HepG2 (cell line): ENCODE measurements at regions not wholly inside any gene's neighbourhood (a gene's known extent, or its start where the extent isn't known, plus 50 kb on each side); places are given as distances from the start of the nearest gene placed in this dataset.

Experiments used
- ATAC-seq: fragments of 200-7000 bp; cut with Tn5 transposase; 3 replicates; pipeline ENCODE4 v1.9.1; 2020; ENCODE audit warnings: mild to moderate bottlenecking, moderate library complexity
- BruUV-seq: library from RNA; stranded (reverse); fragments of 400-500 nt; replicated peaks from 2 replicates; lab custom pipeline; 2021; lab: Mats Ljungman, UMichigan
- CTCF ChIA-PET: fragments of 300-600 bp; formaldehyde crosslinking; extraction: SDS; loops from one replicate; lab custom pipeline; 2021; ENCODE audit warnings: low total read pairs, inconsistent platforms, low intra/inter-chr PET ratio; lab: Yijun Ruan, JAX
- POLR2A ChIA-PET: fragments of 350-600 bp; sonication (Branson Sonifier 250); formaldehyde crosslinking; loops from one replicate; lab custom pipeline; 2020; ENCODE audit warnings: antibody characterized with exemption, inconsistent platforms; lab: Yijun Ruan, JAX
- DNase-seq: peaks from one replicate; pipeline ENCODE4 v3.0.0-alpha.2; 2015; ENCODE audit warnings: low spot score
- FAIRE-seq: peaks from 3 replicates; lab custom pipeline; 2011; peaks lifted over from hg19 to GRCh38; lab: Jason Lieb, UNC
- H2AFZ ChIP-seq: one replicate; pipeline ENCODE4 v1.6.1; 2011; ENCODE audit warnings: low read length, inconsistent platforms
- H3K27ac ChIP-seq: fragments of 300-600 bp; 3 replicates; pipeline ENCODE4 v1.8.0; 2011; ENCODE audit warnings: mixed run types, mild to moderate bottlenecking, mixed read lengths, low read length, inconsistent platforms; ENCODE audit not compliant: insufficient read depth; ENCODE audit errors: extremely low read length
- H3K27me3 ChIP-seq, 2 experiments: fragments of 200-600 bp in 1 of 2; 2 replicates in 1 of 2; 3 replicates in 1 of 2; pipeline versions ENCODE4 v1.6.0 to v1.8.0; 2011; ENCODE audit warnings: low read length in 2 of 2, mild to moderate bottlenecking in 2 of 2, moderate library complexity in 2 of 2, inconsistent platforms in 1 of 2; ENCODE audit not compliant: insufficient read depth in 2 of 2, control insufficient read depth in 1 of 2
- H3K36me3 ChIP-seq, 2 experiments: fragments of 200-600 bp in 1 of 2; replicated peaks in 1 of 2; 2 replicates in 1 of 2; 3 replicates in 1 of 2; pipeline versions ENCODE4 v1.5.1 to v1.8.0; 2011; ENCODE audit warnings: low read length in 2 of 2, inconsistent platforms in 1 of 2; ENCODE audit not compliant: insufficient read depth in 2 of 2, control insufficient read depth in 1 of 2
- H3K4me1 ChIP-seq: 2 replicates; pipeline ENCODE4 v1.5.1; 2012; ENCODE audit warnings: low read length, inconsistent platforms; ENCODE audit not compliant: insufficient read depth
- H3K4me2 ChIP-seq: 2 replicates; pipeline ENCODE4 v1.6.0; 2011; ENCODE audit warnings: low read depth, low read length, inconsistent platforms
- H3K4me3 ChIP-seq, 3 experiments: fragments of 200-600 bp in 1 of 3; sonication (generic), shearing (Covaris generic) in 1 of 3; replicated peaks in 1 of 3; 2 replicates each; pipeline ENCODE4 v1.5.1; 2011 to 2016; ENCODE audit warnings: low read length in 3 of 3, inconsistent platforms in 2 of 3, low read depth in 2 of 3, mild to moderate bottlenecking in 2 of 3, control low read depth in 1 of 3, mixed read lengths in 1 of 3; ENCODE audit not compliant: insufficient read depth in 1 of 3
- H3K79me2 ChIP-seq: one replicate; pipeline ENCODE4 v1.6.1; 2011; ENCODE audit warnings: low read length, inconsistent platforms; ENCODE audit not compliant: insufficient read depth
- H3K9ac ChIP-seq: 2 replicates; pipeline ENCODE4 v1.6.0; 2011; ENCODE audit warnings: mild to moderate bottlenecking, low read depth, low read length, inconsistent platforms; ENCODE audit not compliant: insufficient read depth
- H3K9me3 ChIP-seq: 2 replicates; pipeline ENCODE4 v1.5.1; 2012; ENCODE audit warnings: mild to moderate bottlenecking, low read length
- H4K20me1 ChIP-seq: 2 replicates; pipeline ENCODE4 v1.6.0; 2011; ENCODE audit warnings: inconsistent platforms, mild to moderate bottlenecking, low read length, moderate library complexity; ENCODE audit not compliant: insufficient read depth
- CEBPG ChIP-seq: IDR thresholded peaks from 2 replicates; pipeline ENCODE4 v1.6.1; 2016
- ERF ChIP-seq: IDR thresholded peaks from 2 replicates; pipeline ENCODE4 v1.6.1; 2018; ENCODE audit warnings: missing biosample characterization, missing genetic modification reagents
- HDAC2 ChIP-seq: sonication (generic); formaldehyde crosslinking; IDR thresholded peaks from 2 replicates; pipeline ENCODE4 v1.4.0; 2020; ENCODE audit warnings: missing genetic modification reagents
- KDM1A ChIP-seq: IDR thresholded peaks from 2 replicates; pipeline ENCODE4 v1.6.1; 2016; ENCODE audit warnings: missing compliant biosample characterization
- MAFG ChIP-seq: sonication (generic); formaldehyde crosslinking; IDR thresholded peaks from 2 replicates; pipeline ENCODE4 v1.5.1; 2020; ENCODE audit warnings: mild to moderate bottlenecking, missing genetic modification reagents
- NCOA2 ChIP-seq: sonication (generic); formaldehyde crosslinking; IDR thresholded peaks from 2 replicates; pipeline ENCODE4 v1.8.0; 2022; ENCODE audit warnings: inconsistent platforms
- NFE2L2 ChIP-seq: fragments of 150-350 bp; IDR thresholded peaks from 2 replicates; pipeline ENCODE4 v1.6.1; 2014; ENCODE audit warnings: low read length
- RFX1 ChIP-seq: fragments of 450-650 bp; IDR thresholded peaks from 2 replicates; pipeline ENCODE4 v1.6.1; 2017
- SIN3A ChIP-seq: IDR thresholded peaks from 2 replicates; pipeline ENCODE4 v1.6.1; 2011; ENCODE audit warnings: low read depth, mild to moderate bottlenecking, control low read depth, low read length, borderline replicate concordance
- TBL1XR1 ChIP-seq: fragments of 150-350 bp; IDR thresholded peaks from 2 replicates; pipeline ENCODE4 v1.6.1; 2014; ENCODE audit warnings: borderline replicate concordance, low read length; ENCODE audit not compliant: partially characterized antibody
- TSC22D2 ChIP-seq: sonication (generic); formaldehyde crosslinking; IDR thresholded peaks from 2 replicates; pipeline ENCODE4 v1.5.1; 2020; ENCODE audit warnings: missing genetic modification reagents, mild to moderate bottlenecking, borderline replicate concordance
- WIZ ChIP-seq: sonication (generic); formaldehyde crosslinking; IDR thresholded peaks from 2 replicates; pipeline ENCODE4 v1.5.1; 2020; ENCODE audit warnings: mild to moderate bottlenecking, missing genetic modification reagents
- XBP1 ChIP-seq: sonication (generic); formaldehyde crosslinking; IDR thresholded peaks from 2 replicates; pipeline ENCODE4 v1.5.0; 2020; ENCODE audit warnings: missing genetic modification reagents
- YEATS4 ChIP-seq: sonication (generic); formaldehyde crosslinking; IDR thresholded peaks from 2 replicates; pipeline ENCODE4 v1.4.0; 2020; ENCODE audit warnings: missing genetic modification reagents, borderline replicate concordance
- ZNF354B ChIP-seq: sonication (generic); formaldehyde crosslinking; IDR thresholded peaks from 2 replicates; pipeline ENCODE4 v1.8.0; 2022; ENCODE audit warnings: mild to moderate bottlenecking, missing genetic modification reagents
- ZNF558 ChIP-seq: sonication (generic); formaldehyde crosslinking; IDR thresholded peaks from 2 replicates; pipeline ENCODE4 v1.9.0; 2022; ENCODE audit warnings: mild to moderate bottlenecking, missing genetic modification reagents, borderline replicate concordance
- ZNF570 ChIP-seq: sonication (generic); formaldehyde crosslinking; IDR thresholded peaks from 2 replicates; pipeline ENCODE4 v1.4.0; 2020; ENCODE audit warnings: mild to moderate bottlenecking, missing genetic modification reagents, borderline replicate concordance
- WGBS: methylation state at CpG from one replicate; pipeline ENCODE4 v1.1.6; 2017; ENCODE audit warnings: low lambda C conversion rate; 5-methylcytosine and 5-hydroxymethylcytosine counted together
- in situ Hi-C: cut with HindIII; loops from 2 replicates; pipeline ENCODE4 v1.10.0; 2017; ENCODE audit warnings: low pct_unique_long_range_greater_than_20kb; ENCODE audit not compliant: extremely low pct_ligation_motif_present
- intact Hi-C: fragments of 100-400 bp; cut with micrococcal nuclease; formaldehyde crosslinking; loops from one replicate; pipeline ENCODE4 v1.10.0; 2022; ENCODE audit not compliant: unreplicated experiment
- TF ChIP-seq, protein P1 (sequence below): IDR thresholded peaks from 2 replicates; pipeline ENCODE4 v1.6.1; 2016; ENCODE audit warnings: missing compliant biosample characterization, missing genetic modification reagents, borderline replicate concordance
- TF ChIP-seq, protein P2 (sequence below): sonication (generic); formaldehyde crosslinking; IDR thresholded peaks from 2 replicates; pipeline ENCODE4 v1.4.0; 2020; ENCODE audit warnings: mild to moderate bottlenecking, missing genetic modification reagents, borderline replicate concordance
- TF ChIP-seq, protein P3 (sequence below): sonication (generic); formaldehyde crosslinking; IDR thresholded peaks from 2 replicates; pipeline ENCODE4 v1.5.1; 2020; ENCODE audit warnings: mild to moderate bottlenecking, missing genetic modification reagents, moderate library complexity

DNA sequence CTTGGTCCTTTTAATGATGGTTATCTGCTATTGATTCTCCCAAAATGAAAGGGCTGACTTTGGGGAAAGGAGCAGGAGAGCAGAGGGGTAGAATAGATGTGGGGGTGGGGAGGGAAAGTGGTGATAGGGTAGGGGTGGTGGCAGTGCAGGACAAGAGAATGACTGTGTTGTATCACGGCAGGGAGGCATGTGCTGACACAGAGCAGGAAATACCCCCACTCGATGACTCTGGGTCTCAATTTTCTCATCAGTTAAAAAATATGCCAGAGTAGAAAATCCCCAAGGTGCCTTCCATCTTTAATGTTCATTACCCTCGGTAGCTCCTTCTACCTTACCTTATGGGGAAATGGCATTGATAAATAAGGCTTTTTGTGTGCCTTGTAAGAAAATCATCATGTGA lies 79.0 kb upstream of the ATXN1 start:
- H3K27me3 ChIP-seq = peaks cover 0 to 3% of the 10 kb centered on the region in 2 experiments; a peak in 1 of 5 replicates
- H3K9me3 ChIP-seq = no peaks in the 10 kb centered on the region
- no peaks in the 10 kb centered on the region for H3K36me3 ChIP-seq
- H2AFZ ChIP-seq = no peak overlapping the region
- no peak overlapping the region for H3K4me3 ChIP-seq
- no peaks in the 10 kb centered on the region for H3K79me2 ChIP-seq
- ChIA-PET CTCF (no interaction called here), POLR2A (no interaction called here)
- 14% methylated on average over 3 of the region's 3 CpGs for WGBS
- H4K20me1 ChIP-seq = no peaks in the 10 kb centered on the region
- intact Hi-C loops = no loop called here
- H3K27ac ChIP-seq = no peak overlapping the region
- TF ChIP-seq NCOA2 (CRISPR knock-in tag) (no peak), XBP1 (CRISPR knock-in tag) (no peak), HDAC2 (no peak), KDM1A (CRISPR knock-in tag) (no peak), ERF (no peak), WIZ (no peak), ZNF570 (CRISPR knock-in tag) (no peak), TSC22D2 (CRISPR knock-in tag) (no peak), ZNF558 (CRISPR knock-in tag) (no peak), ZNF354B (CRISPR knock-in tag) (no peak), YEATS4 (CRISPR knock-in tag) (no peak), CEBPG (no peak), RFX1 (no peak), TBL1XR1 (no peak), NFE2L2 (no peak), MAFG (CRISPR knock-in tag) (no peak), SIN3A (no peak)
- TF ChIP-seq, protein P1, sequence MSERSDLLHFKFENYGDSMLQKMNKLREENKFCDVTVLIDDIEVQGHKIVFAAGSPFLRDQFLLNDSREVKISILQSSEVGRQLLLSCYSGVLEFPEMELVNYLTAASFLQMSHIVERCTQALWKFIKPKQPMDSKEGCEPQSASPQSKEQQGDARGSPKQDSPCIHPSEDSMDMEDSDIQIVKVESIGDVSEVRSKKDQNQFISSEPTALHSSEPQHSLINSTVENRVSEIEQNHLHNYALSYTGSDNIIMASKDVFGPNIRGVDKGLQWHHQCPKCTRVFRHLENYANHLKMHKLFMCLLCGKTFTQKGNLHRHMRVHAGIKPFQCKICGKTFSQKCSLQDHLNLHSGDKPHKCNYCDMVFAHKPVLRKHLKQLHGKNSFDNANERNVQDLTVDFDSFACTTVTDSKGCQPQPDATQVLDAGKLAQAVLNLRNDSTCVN = no peak
- TF ChIP-seq, protein P2, sequence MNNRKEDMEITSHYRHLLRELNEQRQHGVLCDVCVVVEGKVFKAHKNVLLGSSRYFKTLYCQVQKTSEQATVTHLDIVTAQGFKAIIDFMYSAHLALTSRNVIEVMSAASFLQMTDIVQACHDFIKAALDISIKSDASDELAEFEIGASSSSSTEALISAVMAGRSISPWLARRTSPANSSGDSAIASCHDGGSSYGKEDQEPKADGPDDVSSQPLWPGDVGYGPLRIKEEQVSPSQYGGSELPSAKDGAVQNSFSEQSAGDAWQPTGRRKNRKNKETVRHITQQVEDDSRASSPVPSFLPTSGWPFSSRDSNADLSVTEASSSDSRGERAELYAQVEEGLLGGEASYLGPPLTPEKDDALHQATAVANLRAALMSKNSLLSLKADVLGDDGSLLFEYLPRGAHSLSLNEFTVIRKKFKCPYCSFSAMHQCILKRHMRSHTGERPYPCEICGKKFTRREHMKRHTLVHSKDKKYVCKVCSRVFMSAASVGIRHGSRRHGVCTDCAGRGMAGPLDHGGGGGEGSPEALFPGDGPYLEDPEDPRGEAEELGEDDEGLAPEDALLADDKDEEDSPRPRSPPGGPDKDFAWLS = no peak
- TF ChIP-seq, protein P3, sequence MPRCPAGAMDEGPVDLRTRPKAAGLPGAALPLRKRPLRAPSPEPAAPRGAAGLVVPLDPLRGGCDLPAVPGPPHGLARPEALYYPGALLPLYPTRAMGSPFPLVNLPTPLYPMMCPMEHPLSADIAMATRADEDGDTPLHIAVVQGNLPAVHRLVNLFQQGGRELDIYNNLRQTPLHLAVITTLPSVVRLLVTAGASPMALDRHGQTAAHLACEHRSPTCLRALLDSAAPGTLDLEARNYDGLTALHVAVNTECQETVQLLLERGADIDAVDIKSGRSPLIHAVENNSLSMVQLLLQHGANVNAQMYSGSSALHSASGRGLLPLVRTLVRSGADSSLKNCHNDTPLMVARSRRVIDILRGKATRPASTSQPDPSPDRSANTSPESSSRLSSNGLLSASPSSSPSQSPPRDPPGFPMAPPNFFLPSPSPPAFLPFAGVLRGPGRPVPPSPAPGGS (CRISPR knock-in tag) = no peak
- no peak for FAIRE-seq
- H3K9ac ChIP-seq = no peak overlapping the region
- BruUV-seq = no TSS peak
- no peaks in the 10 kb centered on the region for H3K4me1 ChIP-seq
- ATAC-seq = no peak
- in situ Hi-C loops = no loop called here
- DNase-seq = no peak
- no peak overlapping the region for H3K4me2 ChIP-seq
